Left forelimb (tissue), 1 donor: ENCODE measurements at regions not wholly inside any gene's neighbourhood (a gene's known extent, or its start where the extent isn't known, plus 50 kb on each side); places are given as distances from the start of the nearest gene placed in this dataset.
A peak's percentile ranks its signal among the peaks of the same experiment; 100 is the strongest.

Source experiments
- DNase-seq: peaks from one replicate; pipeline ENCODE4 v3.0.0-alpha.2; 2018; ENCODE audit warnings: low spot score

- DNase-seq = no peak
Observed at GRCh38 chr2:224210286-224211180, 171.4 kb upstream of the SERPINE2 start.

DNA sequence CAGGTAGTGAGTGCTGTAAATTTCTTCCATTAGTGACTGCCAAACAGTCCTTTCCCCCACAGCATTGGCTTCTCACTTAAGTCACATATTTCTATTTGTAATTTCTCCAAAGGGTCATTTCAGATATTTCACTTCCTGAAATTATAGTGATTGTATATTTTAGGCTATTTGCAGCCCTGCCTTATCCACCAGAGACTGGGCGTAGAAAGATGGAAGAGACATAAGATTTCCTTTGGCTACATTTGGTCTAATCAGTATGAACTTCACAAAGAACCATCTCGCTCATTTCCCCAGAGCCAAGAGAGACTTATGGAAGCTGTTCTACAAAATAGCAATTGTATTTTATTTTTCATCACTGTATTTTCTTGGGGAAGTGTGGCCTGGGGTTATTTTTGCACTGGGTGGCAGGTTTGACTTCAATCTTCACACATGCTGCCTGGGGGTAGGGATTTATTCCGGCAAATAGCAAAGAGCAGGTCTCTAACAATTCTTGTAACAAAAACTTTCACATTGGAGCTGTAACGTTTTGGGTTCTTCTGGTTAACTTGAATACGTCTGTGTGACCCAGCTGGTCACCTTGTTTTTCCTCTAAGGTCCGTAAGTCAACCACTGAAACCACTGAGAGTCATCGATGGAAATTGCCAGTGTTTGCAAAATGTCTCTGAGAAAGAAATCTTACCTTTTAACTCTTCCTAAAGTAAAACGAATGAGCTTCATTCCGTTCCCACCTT, 170.6 kb upstream of the SERPINE2 start:
- no peak for DNase-seq

GRCh38 chr2:224208443-224208842, 169.4 kb upstream of the SERPINE2 start:
- no peak for DNase-seq

- DNase-seq = no peak
Observed at GRCh38 chr2:224208007-224208406, 168.9 kb upstream of the SERPINE2 start.

GRCh38 chr2:224206816-224207215, 167.7 kb upstream of the SERPINE2 start:
- DNase-seq = no peak

DNA sequence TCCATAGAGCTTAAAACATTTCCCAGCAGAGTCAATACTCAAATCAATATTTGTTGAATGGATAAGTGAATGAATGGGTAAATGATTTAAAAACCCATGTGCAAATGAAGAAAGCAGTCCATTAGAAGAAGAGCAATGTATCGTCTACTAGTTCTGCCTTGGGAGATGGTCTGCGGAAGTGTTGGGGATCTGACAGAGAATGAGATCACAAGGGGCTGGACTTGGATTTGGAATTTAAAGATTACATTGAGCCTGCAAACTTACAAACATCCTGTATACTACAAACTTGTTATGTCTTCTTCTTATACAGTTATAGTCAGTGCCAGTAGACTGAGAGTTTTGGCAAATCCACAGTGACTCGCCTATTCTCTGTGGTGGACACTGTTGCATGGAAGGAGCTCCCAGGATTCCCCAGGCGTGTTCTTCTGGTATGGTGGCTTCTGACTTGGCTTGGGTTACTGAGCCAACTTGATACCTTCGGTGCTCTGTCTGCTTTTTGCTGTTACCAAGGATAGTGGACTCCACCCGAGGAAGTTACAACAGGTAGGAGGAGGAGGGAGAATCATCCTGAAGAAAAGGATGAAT, 163.3 kb upstream of the SERPINE2 start:
- DNase-seq = no peak

DNA sequence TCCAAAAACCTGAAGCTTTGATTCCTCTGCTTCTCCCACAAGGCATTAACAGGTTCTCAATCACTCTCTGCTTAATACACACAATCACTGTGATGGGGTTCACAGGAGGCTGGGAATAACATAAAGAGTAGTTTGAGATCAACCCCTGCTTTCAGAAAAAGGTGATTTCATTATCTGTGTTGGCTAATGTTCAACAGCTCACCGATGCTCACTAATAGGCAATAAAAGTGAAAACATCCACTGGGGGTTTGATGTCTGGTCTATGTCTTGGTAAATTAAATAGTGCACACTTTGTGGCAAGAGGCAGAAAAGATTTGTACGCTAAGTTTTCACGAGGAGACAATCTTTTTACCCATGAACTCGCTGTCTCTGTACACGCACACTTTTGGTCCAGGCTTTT, 159.3 kb upstream of the SERPINE2 start:
- no peak for DNase-seq

GRCh38 chr2:224196810-224197209, 157.7 kb upstream of the SERPINE2 start:
- no peak for DNase-seq

DNA sequence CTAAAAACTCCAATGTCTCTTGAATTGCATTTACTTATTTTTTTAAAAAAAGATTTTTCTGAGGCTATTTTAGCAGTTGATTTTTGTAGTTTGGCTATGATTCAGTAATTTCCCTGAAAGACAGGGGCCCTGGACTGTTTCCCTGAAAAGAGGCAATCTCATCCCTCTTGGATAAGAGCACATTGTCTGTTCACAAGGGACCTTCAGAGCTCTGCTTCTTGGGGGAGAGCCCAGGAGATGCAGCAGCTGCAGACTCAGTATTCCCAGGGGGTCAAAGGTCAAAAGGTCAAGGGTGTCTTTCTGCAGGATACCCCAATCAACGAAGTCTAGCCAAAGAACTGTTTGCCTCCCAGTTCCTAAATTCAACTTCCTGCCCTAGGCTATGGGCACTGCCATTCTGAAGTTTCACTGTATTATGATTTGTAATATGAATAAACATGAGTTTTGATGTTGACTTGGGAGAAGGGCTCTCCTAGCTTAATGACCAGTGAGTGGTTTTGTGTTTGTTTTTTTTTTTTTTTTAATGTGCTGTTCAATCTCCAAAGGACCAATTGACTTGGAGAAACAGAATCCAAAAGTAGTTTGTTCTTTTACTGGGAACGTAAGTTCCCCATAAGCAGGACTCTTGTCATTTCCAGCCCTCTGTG, 157.0 kb upstream of the SERPINE2 start:
- DNase-seq = peak; percentile 71

DNA sequence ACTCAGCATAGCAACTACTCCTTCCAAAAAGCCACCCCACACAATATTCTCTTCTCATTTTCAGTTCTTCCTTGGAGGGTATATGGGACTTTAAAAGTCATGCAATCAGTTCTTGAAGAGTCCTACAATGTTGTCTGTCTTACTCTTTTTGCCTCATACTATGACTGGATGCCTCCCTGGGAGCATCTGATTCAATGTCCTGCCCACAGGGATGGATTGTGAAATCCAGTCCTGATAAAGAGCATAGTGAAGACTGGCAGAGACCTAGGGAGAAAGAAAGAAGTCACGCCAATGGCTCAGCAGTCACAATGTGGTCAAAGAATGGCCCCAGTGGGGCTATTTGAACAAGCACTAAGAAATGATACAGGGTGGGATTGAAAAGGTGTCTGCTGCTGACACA, 155.1 kb upstream of the SERPINE2 start:
- no peak for DNase-seq

- no peak for DNase-seq
Observed at GRCh38 chr2:224191465-224191864, 152.4 kb upstream of the SERPINE2 start.

DNA sequence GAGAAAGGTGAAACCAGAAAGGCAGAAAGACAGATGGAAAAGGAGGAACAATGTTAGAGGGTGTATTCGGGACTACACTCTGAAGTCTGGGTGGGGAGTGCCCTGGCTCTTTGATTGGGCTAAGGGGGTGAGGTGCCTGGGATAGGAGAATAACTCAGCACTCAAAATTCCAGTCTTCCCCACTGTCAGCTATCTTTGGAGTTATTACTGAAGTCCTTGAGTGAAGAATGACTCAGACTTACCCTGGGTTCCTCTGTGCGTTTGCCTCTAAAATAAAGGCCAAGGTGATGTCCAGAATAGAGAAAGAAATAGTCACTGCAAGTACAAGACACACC, 151.8 kb upstream of the SERPINE2 start:
- DNase-seq = no peak

- DNase-seq = no peak
Observed at GRCh38 chr2:224190234-224190935, 151.3 kb upstream of the SERPINE2 start.

DNA sequence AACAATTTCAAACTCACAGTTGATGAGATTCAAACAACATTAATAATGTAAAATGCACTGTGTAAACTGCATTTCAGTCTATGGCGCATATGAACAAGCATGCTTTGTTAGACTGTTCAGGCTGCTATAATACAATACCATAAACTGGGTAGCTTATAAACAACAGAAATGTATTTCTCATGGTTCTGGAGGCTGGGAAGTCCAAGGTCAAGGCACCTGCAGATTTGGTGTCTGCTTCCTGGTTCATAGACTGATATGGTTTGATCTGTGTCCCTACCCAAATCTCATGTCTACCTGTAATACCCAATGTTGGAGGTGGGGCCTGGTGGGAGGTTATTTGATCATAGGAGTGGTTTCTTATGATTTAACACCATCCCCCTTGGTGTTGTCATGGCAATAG, 148.1 kb upstream of the SERPINE2 start:
- DNase-seq = no peak

DNA sequence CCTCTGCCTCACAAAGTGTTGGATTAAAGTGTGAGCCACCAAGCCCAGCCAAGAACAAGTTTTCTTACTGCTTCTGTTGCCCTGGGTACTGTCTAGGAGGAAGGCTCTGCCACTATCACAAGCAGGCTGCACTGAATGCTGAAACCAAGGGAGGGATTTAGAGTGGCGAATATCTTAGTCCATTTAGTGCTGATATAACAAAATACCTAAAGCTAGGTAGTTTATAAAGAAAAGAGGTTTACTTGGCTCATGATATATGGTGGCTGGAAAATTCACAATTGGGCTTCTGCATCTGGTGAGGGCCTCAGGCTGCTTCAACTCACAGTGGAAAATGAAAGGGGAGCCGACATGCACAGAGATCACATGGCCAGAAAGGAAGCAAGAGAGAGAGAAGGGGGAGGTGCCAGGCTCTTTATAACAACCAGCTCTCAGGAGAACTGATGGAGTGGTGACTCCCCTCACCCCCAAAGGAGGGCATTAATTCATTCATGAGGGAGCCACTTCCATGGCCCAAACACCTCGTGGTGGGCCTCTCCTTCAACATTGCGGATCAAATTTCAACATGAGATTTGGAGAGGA, 146.0 kb upstream of the SERPINE2 start:
- DNase-seq = no peak

DNA sequence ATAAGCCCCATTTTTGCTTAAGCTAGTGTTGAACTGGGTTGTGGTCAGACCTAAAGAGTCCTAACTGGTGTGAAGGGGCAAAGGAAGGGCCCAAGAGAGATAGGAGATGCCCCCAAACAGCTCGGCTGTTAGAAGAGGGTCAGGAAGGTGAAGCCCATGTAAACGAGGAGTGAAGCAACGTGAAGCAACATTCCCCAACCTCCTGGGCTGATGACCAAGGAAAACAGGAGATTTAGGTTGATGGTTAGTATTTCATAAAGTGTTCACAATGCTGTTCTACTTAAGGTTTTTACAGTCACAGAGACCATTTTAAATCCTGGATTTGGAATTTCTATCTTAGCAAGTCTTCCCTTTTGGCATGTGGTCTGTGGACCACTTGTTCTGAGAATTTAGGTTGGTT, 144.0 kb upstream of the SERPINE2 start:
- no peak for DNase-seq

DNA sequence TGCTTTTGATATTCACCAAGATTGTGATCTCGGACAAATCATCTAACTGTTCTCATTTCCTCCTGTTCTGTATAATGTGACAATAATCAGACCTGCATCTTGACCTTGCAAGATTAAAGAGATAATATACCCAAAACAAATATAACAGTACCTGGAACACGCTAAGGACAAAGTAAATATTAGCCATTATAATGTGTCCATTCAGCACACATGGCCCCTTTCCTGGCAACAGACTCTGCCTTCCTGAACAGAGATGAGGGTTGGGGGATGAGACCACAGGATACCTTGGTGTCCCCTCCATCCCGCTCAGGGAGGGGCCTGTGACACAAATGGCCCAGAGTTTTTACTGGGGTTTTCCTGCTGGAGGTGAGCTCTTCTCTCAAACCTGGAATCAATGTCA, 143.4 kb upstream of the SERPINE2 start:
- no peak for DNase-seq

- DNase-seq = no peak
Observed at GRCh38 chr2:224181534-224182155, 142.6 kb upstream of the SERPINE2 start.

GRCh38 chr2:224180810-224181209, 141.7 kb upstream of the SERPINE2 start:
- DNase-seq = no peak

DNA sequence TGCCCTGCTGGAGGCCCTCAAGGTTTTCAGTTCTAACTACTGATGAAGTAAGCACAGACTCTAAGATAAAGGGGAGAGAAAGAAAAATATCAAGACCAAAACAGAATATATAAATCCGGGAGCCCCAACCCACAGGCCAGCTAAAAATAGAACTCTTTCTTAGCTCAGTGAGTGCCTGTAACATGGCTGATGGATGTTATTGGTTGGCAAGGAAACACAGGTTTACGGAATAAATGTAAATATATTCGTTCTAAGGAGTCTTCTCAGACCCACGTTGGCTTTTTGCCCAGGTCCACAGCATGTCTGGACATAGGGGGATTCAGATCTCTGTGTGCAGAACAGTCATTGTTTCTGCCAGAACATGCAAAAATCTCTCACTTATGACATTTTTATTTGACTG, 139.0 kb upstream of the SERPINE2 start:
- DNase-seq = no peak

DNA sequence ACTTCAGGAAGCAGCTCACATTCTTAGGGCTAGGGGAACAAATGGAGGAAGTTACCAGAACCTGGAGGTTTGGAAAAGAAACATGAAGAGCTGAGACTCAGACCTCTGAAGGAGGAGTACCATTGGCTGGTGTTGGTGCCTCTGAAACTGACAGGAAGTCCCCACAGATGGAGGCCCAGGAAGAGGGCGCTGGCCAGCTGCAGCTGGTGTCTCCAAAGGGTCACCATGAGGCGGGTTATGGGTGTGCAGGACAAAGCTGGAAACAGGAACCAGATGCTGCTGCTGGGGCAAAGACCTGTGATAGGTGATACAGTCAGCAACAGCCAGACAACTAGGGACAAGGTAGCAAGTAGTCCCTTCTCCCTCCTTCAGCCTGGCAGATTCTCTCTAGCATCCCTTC, 136.5 kb upstream of the SERPINE2 start:
- no peak for DNase-seq
